Small intestine (tissue), 7 donors: ENCODE measurements at regions not wholly inside any gene's neighbourhood (a gene's known extent, or its start where the extent isn't known, plus 50 kb on each side); places are given as distances from the start of the nearest gene placed in this dataset.
A peak's percentile ranks its signal among the peaks of the same experiment; 100 is the strongest.

ENCODE experiments used
- DNase-seq, 2 donors: peaks; one replicate each; pipeline versions ENCODE4 v3.0.0 to v3.0.0-alpha.2; 2013
- FAIRE-seq: peaks from 2 replicates; lab custom pipeline; 2012; peaks lifted over from hg19 to GRCh38; lab: Jason Lieb, UNC
- H3K27ac ChIP-seq, 3 donors: one replicate each; pipeline ENCODE4 v1.5.1; 2013; ENCODE audit warnings: low read length in 2 of 3, mild to moderate bottlenecking in 2 of 3, control low read depth in 1 of 3, inconsistent platforms in 1 of 3, low read depth in 1 of 3, moderate library complexity in 1 of 3
- H3K27me3 ChIP-seq, 3 donors: one replicate each; pipeline ENCODE4 v1.6.1; 2013; ENCODE audit warnings: low read length in 3 of 3, inconsistent platforms in 1 of 3; ENCODE audit not compliant: control insufficient read depth in 3 of 3, insufficient read depth in 3 of 3
- H3K36me3 ChIP-seq, 3 donors: one replicate each; pipeline ENCODE4 v1.6.1; 2013; ENCODE audit warnings: low read length in 3 of 3, inconsistent platforms in 1 of 3, low read depth in 1 of 3, mild to moderate bottlenecking in 1 of 3, moderate library complexity in 1 of 3; ENCODE audit not compliant: control insufficient read depth in 3 of 3, insufficient read depth in 2 of 3
- H3K4me1 ChIP-seq, 3 donors: one replicate each; pipeline ENCODE4 v1.6.1; 2013; ENCODE audit warnings: low read length in 2 of 3, inconsistent platforms in 1 of 3, low read depth in 1 of 3, mild to moderate bottlenecking in 1 of 3, moderate library complexity in 1 of 3; ENCODE audit not compliant: control insufficient read depth in 3 of 3, insufficient read depth in 2 of 3
- H3K4me3 ChIP-seq, 3 donors: one replicate each; pipeline ENCODE4 v1.5.1; 2013; ENCODE audit warnings: low read length in 3 of 3, control low read depth in 1 of 3, inconsistent platforms in 1 of 3, low read depth in 1 of 3, mild to moderate bottlenecking in 1 of 3, moderate library complexity in 1 of 3
- H3K9me3 ChIP-seq, 2 donors: one replicate each; pipeline ENCODE4 v1.6.1; 2013; ENCODE audit warnings: low read depth in 1 of 2, low read length in 1 of 2; ENCODE audit not compliant: control insufficient read depth in 2 of 2, insufficient read depth in 1 of 2
- WGBS, 3 donors: extraction: QIAGEN DNeasy Blood & Tissue Kit; methylation state at CpG; one replicate each; pipeline ENCODE4 v1.1.7; 2013; 5-methylcytosine and 5-hydroxymethylcytosine counted together
- donor health status: healthy with polysubstance abuse.
- donor health status: control.
- donor health status: control.
- donor health status: Bipolar disorder and iron deficiency.
- donor health status: healthy.

DNA sequence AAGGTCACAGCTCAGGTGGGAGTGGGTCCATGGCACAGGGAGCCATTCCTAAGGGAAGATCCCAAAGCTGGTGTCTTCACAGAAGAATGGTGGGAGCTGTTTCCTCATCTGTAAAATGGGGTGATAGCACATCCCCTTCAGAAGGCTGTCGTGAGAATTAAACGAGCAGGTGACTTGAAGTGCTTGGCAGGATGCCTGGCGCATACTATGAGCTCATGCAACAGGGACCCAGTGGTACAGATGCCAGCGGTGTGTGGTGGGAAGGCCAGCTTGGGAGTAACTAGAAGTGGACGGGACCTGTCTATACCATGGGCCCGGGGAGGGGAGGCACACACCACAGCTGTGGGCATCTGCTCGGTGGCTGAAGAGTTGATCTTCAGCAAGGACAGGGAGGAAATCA lies 189.3 kb upstream of the TNRC6C start:
- Histone ChIP-seq H3K9me3 (no peaks in the 10 kb centered on the region), H3K36me3 (no peaks in the 10 kb centered on the region), H3K4me1 (no peaks in the 10 kb centered on the region), H3K4me3 (no peak overlapping the region), H3K27ac (no peak overlapping the region), H3K27me3 (peaks cover 0 to 21% (median 5%) of the 10 kb centered on the region in 3 donors)
- FAIRE-seq (no peak), DNase-seq (no peak)
- 53 to 73% (median 54%) methylated on average over 7 of the region's 7 CpGs for WGBS, 3 donors

GRCh38 chr17:77769762-77770161 lies 188.7 kb upstream of the TNRC6C start:
- no peak overlapping the region for H3K4me3 ChIP-seq
- H3K27ac ChIP-seq: no peak overlapping the region
- no peaks in the 10 kb centered on the region for H3K9me3 ChIP-seq
- WGBS, 3 donors: 43 to 75% (median 59%) methylated on average over 11 of the region's 11 CpGs
- DNase-seq (no peak), FAIRE-seq (no peak)
- no peaks in the 10 kb centered on the region for H3K4me1 ChIP-seq
- no peaks in the 10 kb centered on the region for H3K36me3 ChIP-seq
- H3K27me3 ChIP-seq: peaks cover 0 to 21% (median 2%) of the 10 kb centered on the region in 3 donors

DNA sequence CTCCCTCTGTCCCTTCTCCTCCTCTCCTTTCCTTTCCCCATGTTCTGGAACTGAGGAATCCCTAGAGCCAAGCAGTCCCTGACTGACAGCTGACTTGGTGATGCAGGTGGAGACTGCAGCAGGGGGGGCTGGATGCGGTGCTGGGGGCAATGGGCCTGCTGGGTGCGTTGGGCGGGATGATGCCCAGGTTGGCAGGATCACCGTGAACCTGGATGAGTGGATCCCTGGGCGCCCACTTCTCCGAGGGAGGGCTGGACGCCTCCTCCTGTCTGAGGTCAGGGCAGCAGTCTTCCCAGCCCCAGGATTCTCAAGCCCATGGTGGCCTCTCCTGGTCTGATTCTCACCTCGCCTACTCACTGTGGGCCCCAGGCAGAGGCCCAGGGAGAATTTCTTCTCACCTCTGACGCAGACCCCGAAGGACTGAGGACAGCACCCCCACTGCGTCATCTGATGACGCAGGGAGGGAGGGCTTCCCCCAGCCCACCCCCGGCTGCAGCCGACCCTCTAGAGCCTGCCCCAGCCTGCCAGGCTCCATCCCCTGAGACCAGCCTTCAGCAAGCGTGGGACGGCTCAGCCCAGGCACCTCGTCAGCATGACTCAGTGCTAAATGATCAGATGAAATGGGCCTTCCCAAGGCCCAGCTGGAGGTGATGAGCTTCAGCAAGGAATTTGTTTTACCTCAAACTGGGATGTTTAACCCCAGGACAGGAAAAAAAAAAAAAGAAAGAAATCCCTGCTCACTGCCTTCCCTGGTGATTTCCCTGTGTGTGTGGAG lies 188.0 kb upstream of the TNRC6C start:
- no peaks in the 10 kb centered on the region for H3K9me3 ChIP-seq
- peaks cover 0 to 21% (median 2%) of the 10 kb centered on the region in 3 donors for H3K27me3 ChIP-seq
- no peak for FAIRE-seq
- no peaks in the 10 kb centered on the region for H3K36me3 ChIP-seq
- no peak overlapping the region for H3K27ac ChIP-seq
- H3K4me3 ChIP-seq: no peak overlapping the region
- WGBS, 3 donors: 68 to 82% (median 72%) methylated on average over 17 of the region's 17 CpGs
- no peaks in the 10 kb centered on the region for H3K4me1 ChIP-seq
- DNase-seq: no peak

GRCh38 chr17:77771145-77771544 lies 187.4 kb upstream of the TNRC6C start:
- H3K4me1 ChIP-seq: no peaks in the 10 kb centered on the region
- WGBS, 3 donors: 77 to 91% (median 79%) methylated on average over 14 of the region's 14 CpGs
- H3K27me3 ChIP-seq: peaks cover 0 to 21% (median 2%) of the 10 kb centered on the region in 3 donors
- no peak overlapping the region for H3K27ac ChIP-seq
- H3K4me3 ChIP-seq: no peak overlapping the region
- DNase-seq: no peak
- no peak for FAIRE-seq
- H3K9me3 ChIP-seq: no peaks in the 10 kb centered on the region
- no peaks in the 10 kb centered on the region for H3K36me3 ChIP-seq

DNA sequence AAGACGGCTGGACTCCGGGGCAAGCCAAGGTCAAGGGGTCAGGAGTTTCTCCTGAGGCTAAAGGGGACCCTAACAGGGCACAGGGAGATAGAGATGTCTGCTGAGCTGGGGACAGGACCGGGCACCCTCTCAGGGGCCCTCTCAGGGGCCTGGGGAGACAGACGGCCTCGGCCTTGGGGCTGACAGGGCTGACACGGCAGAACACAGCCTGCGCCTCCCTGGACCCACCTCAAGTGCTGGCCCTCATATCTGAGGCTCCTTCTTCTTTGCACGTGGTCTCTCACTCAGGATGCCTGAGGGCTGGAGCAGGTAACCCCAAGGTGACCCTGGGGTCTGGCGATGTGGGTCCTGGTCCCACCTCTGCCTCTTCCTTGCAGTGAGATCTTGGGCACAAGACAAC lies 186.9 kb upstream of the TNRC6C start:
- Histone ChIP-seq H3K9me3 (no peaks in the 10 kb centered on the region), H3K36me3 (no peaks in the 10 kb centered on the region), H3K27ac (no peak overlapping the region), H3K27me3 (peaks cover 0 to 21% (median 2%) of the 10 kb centered on the region in 3 donors), H3K4me1 (no peaks in the 10 kb centered on the region), H3K4me3 (no peak overlapping the region)
- no peak for FAIRE-seq
- no peak for DNase-seq
- 67 to 84% (median 78%) methylated on average over 9 of the region's 9 CpGs for WGBS, 3 donors

- Histone ChIP-seq H3K4me3 (no peak overlapping the region), H3K36me3 (no peaks in the 10 kb centered on the region), H3K4me1 (no peaks in the 10 kb centered on the region), H3K9me3 (no peaks in the 10 kb centered on the region), H3K27me3 (peaks cover 0 to 21% (median 2%) of the 10 kb centered on the region in 3 donors), H3K27ac (no peak overlapping the region)
- FAIRE-seq: no peak
- 50 to 81% (median 70%) methylated on average over 5 of the region's 5 CpGs for WGBS, 3 donors
- no peak for DNase-seq
Measured at GRCh38 chr17:77771998-77772397, 186.5 kb upstream of the TNRC6C start.

DNA sequence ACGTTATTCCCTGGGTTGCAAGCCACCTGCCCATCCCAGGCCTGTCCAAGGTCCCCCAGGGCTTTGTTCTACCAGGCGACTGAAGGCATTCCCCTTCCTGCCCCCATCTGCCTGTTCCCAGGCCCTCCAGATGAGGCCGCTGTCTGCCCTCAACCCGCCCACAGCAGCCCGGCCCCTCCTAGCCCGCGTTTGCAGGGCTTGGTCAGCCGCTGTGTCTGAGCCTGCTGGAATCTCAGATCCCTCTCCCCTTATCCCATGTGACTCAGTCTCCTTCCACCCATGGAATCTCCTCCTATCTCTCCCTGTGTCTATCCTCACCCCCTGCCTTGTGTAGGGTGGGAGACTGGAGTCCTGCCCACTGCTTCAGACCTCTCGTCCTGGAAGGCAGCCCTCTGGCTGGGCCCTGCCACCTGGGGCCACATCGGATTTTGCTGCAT lies 186.0 kb upstream of the TNRC6C start:
- no peaks in the 10 kb centered on the region for H3K4me1 ChIP-seq
- WGBS, 3 donors: 8 to 29% (median 13%) methylated on average over 10 of the region's 10 CpGs
- H3K4me3 ChIP-seq: no peak overlapping the region
- FAIRE-seq: no peak
- peaks cover 0 to 21% (median 2%) of the 10 kb centered on the region in 3 donors for H3K27me3 ChIP-seq
- no peaks in the 10 kb centered on the region for H3K36me3 ChIP-seq
- peak; percentile 47 to 55 for DNase-seq
- H3K27ac ChIP-seq: no peak overlapping the region
- no peaks in the 10 kb centered on the region for H3K9me3 ChIP-seq

DNA sequence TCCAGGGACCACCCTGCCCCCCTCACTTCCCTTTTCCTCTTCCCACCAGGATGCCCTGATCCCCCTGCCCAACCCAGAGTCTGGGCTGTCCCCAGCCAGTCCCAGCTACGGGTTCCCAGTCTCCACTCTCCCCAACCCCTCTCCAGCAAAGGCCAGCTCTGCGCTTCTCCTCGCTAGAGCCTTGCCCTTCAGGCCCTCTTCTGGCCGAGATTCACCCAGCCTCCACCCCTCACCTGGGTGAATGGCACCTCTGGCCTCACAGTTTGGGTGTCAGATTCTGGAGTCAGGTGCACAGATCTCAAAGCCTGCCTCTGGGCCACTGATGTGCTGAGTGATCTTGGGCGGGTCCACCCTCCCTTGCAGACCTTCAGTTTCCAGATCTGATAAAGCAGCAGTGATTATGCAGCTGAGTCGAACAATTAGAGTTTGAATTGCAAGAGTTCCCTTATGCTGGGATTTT lies 185.6 kb upstream of the TNRC6C start:
- H3K27me3 ChIP-seq: peaks cover 0 to 16% (median 2%) of the 10 kb centered on the region in 3 donors
- FAIRE-seq: no peak
- 22 to 62% (median 38%) methylated on average over 6 of the region's 6 CpGs for WGBS, 3 donors
- H3K27ac ChIP-seq: no peak overlapping the region
- no peaks in the 10 kb centered on the region for H3K9me3 ChIP-seq
- H3K36me3 ChIP-seq: no peaks in the 10 kb centered on the region
- no peak overlapping the region for H3K4me3 ChIP-seq
- DNase-seq: no peak
- no peaks in the 10 kb centered on the region for H3K4me1 ChIP-seq
